Lung (tissue), 11 donors: ENCODE measurements at regions not wholly inside any gene's neighbourhood (a gene's known extent, or its start where the extent isn't known, plus 50 kb on each side); places are given as distances from the start of the nearest gene placed in this dataset.

Experiments used
- ATAC-seq: fragments of 200-7000 bp; cut with Tn5 transposase; one replicate; pipeline ENCODE4 v1.9.1; 2020; ENCODE audit warnings: moderate number of reproducible peaks; ENCODE audit not compliant: insufficient read depth, low FRiP score
- DNase-seq, 3 donors: peaks; one replicate each; pipeline ENCODE4 v3.0.0-alpha.2; 2013 to 2017
- H3K27ac ChIP-seq, 2 donors: one replicate each; pipeline ENCODE4 v1.5.1; 2013; ENCODE audit warnings: mild to moderate bottlenecking in 2 of 2, moderate library complexity in 2 of 2, control low read depth in 1 of 2, inconsistent platforms in 1 of 2, low read depth in 1 of 2, low read length in 1 of 2
- H3K27me3 ChIP-seq, 3 donors: one replicate each; pipeline ENCODE4 v1.5.1; 2013; ENCODE audit warnings: low read length in 2 of 3; ENCODE audit not compliant: control insufficient read depth in 3 of 3, insufficient read depth in 3 of 3
- H3K36me3 ChIP-seq, 4 donors: one replicate each; pipeline ENCODE4 v1.5.1; 2013; ENCODE audit warnings: low read length in 4 of 4, mild to moderate bottlenecking in 1 of 4, moderate library complexity in 1 of 4; ENCODE audit not compliant: control insufficient read depth in 4 of 4, insufficient read depth in 4 of 4
- H3K4me1 ChIP-seq, 5 donors: one replicate each; pipeline ENCODE4 v1.5.1; 2013; ENCODE audit warnings: low read length in 5 of 5, mild to moderate bottlenecking in 2 of 5, moderate library complexity in 1 of 5; ENCODE audit not compliant: control insufficient read depth in 5 of 5, insufficient read depth in 5 of 5
- H3K4me3 ChIP-seq: one replicate; pipeline ENCODE4 v1.5.1; 2013; ENCODE audit warnings: mild to moderate bottlenecking, control low read depth, moderate library complexity
- H3K9ac ChIP-seq, 2 donors: one replicate each; pipeline ENCODE4 v1.5.1; 2013; ENCODE audit warnings: low read length in 2 of 2, control low read depth in 1 of 2; ENCODE audit not compliant: insufficient read depth in 1 of 2
- H3K9me3 ChIP-seq, 4 donors: one replicate each; pipeline ENCODE4 v1.5.1; 2013; ENCODE audit warnings: low read length in 3 of 4, mild to moderate bottlenecking in 1 of 4, moderate library complexity in 1 of 4; ENCODE audit not compliant: control insufficient read depth in 4 of 4, insufficient read depth in 3 of 4
- CTCF ChIP-seq: IDR thresholded peaks from 2 replicates; pipeline ENCODE4 v1.5.1; 2012; ENCODE audit warnings: mild to moderate bottlenecking; ENCODE audit errors: control extremely low read depth, extremely low read depth
- WGBS, 2 donors: extraction: QIAGEN DNeasy Blood & Tissue Kit; methylation state at CpG; one replicate each; pipeline ENCODE4 v1.1.7; 2013; 5-methylcytosine and 5-hydroxymethylcytosine counted together
- donor health status: control.
- donor health status: control.
- donor health status: Bipolar disorder and iron deficiency.
- donor health status: healthy.
- donor health status: DM: yes; HTN: yes; CAD: no.

- no peak for TF ChIP-seq CTCF
- Histone ChIP-seq H3K27me3 (peaks cover 0 to 14% (median 0%) of the 10 kb centered on the region in 3 donors), H3K9me3 (peaks cover 0 to 6% (median 2%) of the 10 kb centered on the region in 4 donors), H3K4me3 (no peak overlapping the region), H3K4me1 (no peaks in the 10 kb centered on the region), H3K36me3 (no peaks in the 10 kb centered on the region), H3K27ac (no peak overlapping the region), H3K9ac (no peak overlapping the region)
- DNase-seq = peak in 1 of 3 donors; percentile 4
- 12 to 29% methylated on average over 1 of the region's 1 CpG for WGBS, 2 donors
- no peak for ATAC-seq
These were observed 122.4 kb upstream of the ACSL4 start for GRCh38 chrX:109855501-109855900.

DNA sequence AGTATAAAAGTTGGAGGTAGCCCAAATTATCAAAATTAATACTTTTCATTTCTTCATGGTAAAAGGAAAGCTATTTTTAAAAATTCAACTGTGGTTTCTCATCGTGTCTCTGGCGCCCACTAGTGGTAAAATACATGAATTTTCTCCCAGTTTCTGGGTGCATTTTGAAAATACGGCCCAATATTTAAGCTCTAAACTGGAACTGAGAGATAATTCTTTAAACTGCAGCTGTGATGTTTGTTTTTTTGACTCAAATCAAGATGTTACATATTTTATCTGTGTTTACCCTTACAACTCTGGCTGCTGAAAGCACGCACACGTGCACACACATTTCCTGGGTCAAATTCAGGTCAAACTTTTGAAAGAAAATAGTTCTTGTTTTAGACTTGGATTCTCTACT lies 123.9 kb upstream of the ACSL4 start:
- DNase-seq (peak in 2 of 3 donors; percentile 34 to 44), ATAC-seq (no peak)
- Histone ChIP-seq H3K4me3 (no peak overlapping the region), H3K9me3 (peaks cover 0 to 9% (median 2%) of the 10 kb centered on the region in 4 donors), H3K27ac (no peak overlapping the region), H3K9ac (no peak overlapping the region), H3K36me3 (no peaks in the 10 kb centered on the region), H3K4me1 (no peaks in the 10 kb centered on the region), H3K27me3 (peaks cover 0 to 16% (median 0%) of the 10 kb centered on the region in 3 donors)
- 7 to 11% methylated on average over 5 of the region's 5 CpGs for WGBS, 2 donors
- peak; percentile 44 for TF ChIP-seq CTCF

GRCh38 chrX:109857584-109858228 lies 124.6 kb upstream of the ACSL4 start:
- no peaks in the 10 kb centered on the region for H3K4me1 ChIP-seq
- no peak overlapping the region for H3K27ac ChIP-seq
- peaks cover 0 to 9% (median 2%) of the 10 kb centered on the region in 4 donors for H3K9me3 ChIP-seq
- TF ChIP-seq CTCF = no peak
- H3K4me3 ChIP-seq = no peak overlapping the region
- no peak for DNase-seq
- WGBS, 2 donors = 61 to 72% methylated on average over 4 of the region's 4 CpGs
- H3K27me3 ChIP-seq = peaks cover 0 to 18% (median 0%) of the 10 kb centered on the region in 3 donors
- H3K36me3 ChIP-seq = no peaks in the 10 kb centered on the region
- H3K9ac ChIP-seq = no peak overlapping the region
- no peak for ATAC-seq
